HepG2 (cell line): ENCODE measurements at regions not wholly inside any gene's neighbourhood (a gene's known extent, or its start where the extent isn't known, plus 50 kb on each side); places are given as distances from the start of the nearest gene placed in this dataset.

ENCODE experiments used
- CBX5 ChIP-seq: sonication (generic); formaldehyde crosslinking; IDR thresholded peaks from 2 replicates; pipeline ENCODE4 v1.4.0; 2020; ENCODE audit warnings: missing genetic modification reagents, borderline replicate concordance
- CEBPB ChIP-seq: IDR thresholded peaks from 2 replicates; pipeline ENCODE4 v1.6.1; 2011; ENCODE audit warnings: low read depth, low read length, improper control_type of control experiment, borderline replicate concordance
- ELF1 ChIP-seq: sonication (generic); formaldehyde crosslinking; IDR thresholded peaks from 2 replicates; pipeline ENCODE4 v1.4.0; 2020; ENCODE audit warnings: missing genetic modification reagents
- ELF3 ChIP-seq: IDR thresholded peaks from 2 replicates; pipeline ENCODE4 v1.6.1; 2016; ENCODE audit warnings: missing genetic modification reagents, missing compliant biosample characterization
- FOXA1 ChIP-seq, 2 experiments: fragments of 450-650 bp in 1 of 2; sonication (generic) in 1 of 2; formaldehyde crosslinking in 1 of 2; IDR thresholded peaks; 2 replicates each; pipeline versions ENCODE4 v1.4.0 to v1.6.1; 2016 to 2020; ENCODE audit warnings: missing genetic modification reagents in 1 of 2
- FOXK1 ChIP-seq: sonication (generic); formaldehyde crosslinking; IDR thresholded peaks from 2 replicates; pipeline ENCODE4 v1.4.0; 2020; ENCODE audit warnings: low read depth, missing genetic modification reagents, borderline replicate concordance
- FOXP1 ChIP-seq, 2 experiments: fragments of 450-650 bp in 1 of 2; IDR thresholded peaks; 2 replicates each; pipeline ENCODE4 v1.6.1; 2017 to 2018; ENCODE audit warnings: antibody characterized with exemption in 1 of 2
- GATAD1 ChIP-seq: IDR thresholded peaks from 2 replicates; pipeline ENCODE4 v1.6.1; 2016; ENCODE audit warnings: missing genetic modification reagents, missing compliant biosample characterization
- KAT8 ChIP-seq: IDR thresholded peaks from 2 replicates; pipeline ENCODE4 v1.6.1; 2016; ENCODE audit warnings: missing genetic modification reagents, missing compliant biosample characterization
- KLF12 ChIP-seq: sonication (generic); formaldehyde crosslinking; IDR thresholded peaks from 2 replicates; pipeline ENCODE4 v1.4.0; 2020; ENCODE audit warnings: missing genetic modification reagents, borderline replicate concordance
- KLF16 ChIP-seq, 2 experiments: sonication (generic) in 1 of 2; formaldehyde crosslinking in 1 of 2; IDR thresholded peaks; 2 replicates each; pipeline versions ENCODE4 v1.6.1 to v1.8.0; 2016 to 2023; ENCODE audit warnings: missing genetic modification reagents in 2 of 2, missing compliant biosample characterization in 1 of 2
- MIXL1 ChIP-seq: IDR thresholded peaks from 2 replicates; pipeline ENCODE4 v1.6.1; 2016
- MYC ChIP-seq: sonication (generic); formaldehyde crosslinking; IDR thresholded peaks from 2 replicates; pipeline ENCODE4 v1.9.0; 2021; ENCODE audit warnings: missing genetic modification reagents, borderline replicate concordance
- NFKBIZ ChIP-seq: IDR thresholded peaks from 2 replicates; pipeline ENCODE4 v1.6.1; 2018; ENCODE audit warnings: missing genetic modification reagents, missing compliant biosample characterization
- PRPF4 ChIP-seq: fragments of 200-400 bp; formaldehyde crosslinking; IDR thresholded peaks from 2 replicates; pipeline ENCODE4 v1.6.1; 2016; ENCODE audit warnings: low read length, low read depth; ENCODE audit not compliant: poor library complexity, severe bottlenecking
- SMC3 ChIP-seq: IDR thresholded peaks from 2 replicates; pipeline ENCODE4 v1.6.1; 2011; ENCODE audit warnings: low read length, improper control_type of control experiment
- TAF1 ChIP-seq: sonication (generic); formaldehyde crosslinking; IDR thresholded peaks from 2 replicates; pipeline ENCODE4 v1.4.0; 2020; ENCODE audit warnings: missing genetic modification reagents
- ZBTB20 ChIP-seq: sonication (generic); formaldehyde crosslinking; IDR thresholded peaks from 2 replicates; pipeline ENCODE4 v1.8.1; 2023; ENCODE audit warnings: missing genetic modification reagents, low read depth, mild to moderate bottlenecking, borderline replicate concordance
- ZFP36 ChIP-seq: fragments of 150-350 bp; IDR thresholded peaks from 2 replicates; pipeline ENCODE4 v1.6.1; 2018; ENCODE audit warnings: borderline replicate concordance, low read length, low read depth; ENCODE audit not compliant: partially characterized antibody
- ZFP36L1 ChIP-seq: sonication (generic); formaldehyde crosslinking; IDR thresholded peaks from 2 replicates; pipeline ENCODE4 v1.8.0; 2022; ENCODE audit warnings: mild to moderate bottlenecking, missing genetic modification reagents, moderate library complexity
- ZNF335 ChIP-seq: sonication (generic); formaldehyde crosslinking; IDR thresholded peaks from 2 replicates; pipeline ENCODE4 v1.4.0; 2020; ENCODE audit warnings: missing genetic modification reagents
- ZNF367 ChIP-seq: sonication (generic); formaldehyde crosslinking; IDR thresholded peaks from 2 replicates; pipeline ENCODE4 v1.4.0; 2020; ENCODE audit warnings: missing genetic modification reagents, borderline replicate concordance
- ZNF543 ChIP-seq: sonication (generic); formaldehyde crosslinking; IDR thresholded peaks from 2 replicates; pipeline ENCODE4 v1.4.0; 2020; ENCODE audit warnings: mild to moderate bottlenecking, missing genetic modification reagents
- ZNF772 ChIP-seq: sonication (generic); formaldehyde crosslinking; IDR thresholded peaks from 2 replicates; pipeline ENCODE4 v1.5.0; 2020; ENCODE audit warnings: mild to moderate bottlenecking, missing genetic modification reagents
- TF ChIP-seq, protein P1 (sequence below): IDR thresholded peaks from 2 replicates; pipeline ENCODE4 v1.6.1; 2016
- TF ChIP-seq, protein P2 (sequence below): IDR thresholded peaks from 2 replicates; pipeline ENCODE4 v1.6.1; 2016; ENCODE audit warnings: low read depth, missing genetic modification reagents, missing compliant biosample characterization

DNA sequence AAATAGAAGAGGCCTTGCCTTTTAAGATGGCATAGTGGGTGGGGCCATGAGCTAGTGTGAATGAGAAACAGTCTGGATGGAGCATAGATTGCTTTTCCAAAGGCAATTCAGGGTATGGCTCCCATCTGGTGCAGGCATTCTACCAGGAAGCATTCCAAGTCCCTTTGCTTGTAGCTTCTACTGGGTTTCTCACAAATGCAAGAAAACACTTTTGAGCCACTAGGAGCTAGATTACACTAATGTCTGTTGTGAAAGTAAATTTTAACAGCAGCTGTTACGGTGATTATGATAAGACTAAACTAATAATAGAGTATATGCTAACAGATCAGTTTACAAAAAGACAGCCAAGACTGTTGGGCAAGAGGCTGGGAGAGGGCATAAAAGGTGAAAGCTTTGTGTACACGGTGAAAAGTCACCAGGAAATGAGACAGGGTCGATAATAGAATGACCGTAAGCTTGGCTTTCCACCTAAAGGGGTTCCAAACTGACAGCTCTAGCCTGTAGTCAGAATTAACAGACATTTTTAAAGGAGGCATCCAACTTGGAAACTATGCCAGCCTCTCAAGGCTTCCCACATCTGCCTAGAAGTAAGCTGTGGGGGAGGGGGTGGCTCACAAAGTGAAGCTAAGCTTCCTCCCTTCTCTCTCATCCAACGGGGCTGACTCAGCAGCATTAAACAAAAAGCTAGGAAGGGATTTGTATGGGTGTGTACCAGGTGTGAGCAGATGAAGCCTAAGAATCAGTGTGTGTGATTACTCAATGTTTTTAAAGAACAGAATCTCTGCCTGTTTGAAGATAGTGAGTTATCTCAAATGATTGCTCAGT is 61.1 kb upstream of the GPD1L start (continued):
- TF ChIP-seq FOXP1 (IDR thresholded peaks at IDR 0.05) (no peak), FOXP1 (CRISPR knock-in tag; IDR thresholded peaks at IDR 0.05) (peak; percentile 88), ZFP36 (no peak), TAF1 (CRISPR knock-in tag) (no peak), NFKBIZ (CRISPR knock-in tag) (peak; percentile 87; the same call in 1 of the 2 replicates), CBX5 (peak; percentile 44; the same call in 1 of the 2 replicates), ZNF335 (CRISPR knock-in tag) (0 out of 2 replicates have a peak, but pooled peaks have one; percentile 31), ZFP36L1 (CRISPR knock-in tag) (0 out of 2 replicates have a peak, but pooled peaks have one; percentile 50), PRPF4 (no peak), FOXK1 (CRISPR knock-in tag) (peak; percentile 93; the same call in 1 of the 2 replicates), KLF12 (CRISPR knock-in tag) (no peak), SMC3 (peak; percentile 30; the same call in 1 of the 2 replicates), FOXA1 (IDR thresholded peaks at IDR 0.05) (no peak), FOXA1 (CRISPR knock-in tag; IDR thresholded peaks at IDR 0.05) (peak; percentile 97), CEBPB (peak; percentile 93), MYC (CRISPR knock-in tag) (peak; percentile 28; the same call in 1 of the 2 replicates), ZNF772 (CRISPR knock-in tag) (peak; percentile 70; the same call in 1 of the 2 replicates), MIXL1 (CRISPR knock-in tag) (peak; percentile 98), KLF16 (CRISPR knock-in tag; IDR thresholded peaks at IDR 0.05) (peak in 1 of 2 experiments; percentile 88; a peak in 2 of 4 replicates), ZNF367 (CRISPR knock-in tag) (no peak), KAT8 (CRISPR knock-in tag) (peak; percentile 54; the same call in 1 of the 2 replicates), ELF3 (CRISPR knock-in tag) (peak; percentile 98), GATAD1 (CRISPR knock-in tag) (peak; percentile 65; the same call in 1 of the 2 replicates), ELF1 (CRISPR knock-in tag) (peak; percentile 60), ZBTB20 (peak; percentile 44; the same call in 1 of the 2 replicates), ZNF543 (0 out of 2 replicates have a peak, but pooled peaks have one; percentile 26)
- TF ChIP-seq, protein P1, sequence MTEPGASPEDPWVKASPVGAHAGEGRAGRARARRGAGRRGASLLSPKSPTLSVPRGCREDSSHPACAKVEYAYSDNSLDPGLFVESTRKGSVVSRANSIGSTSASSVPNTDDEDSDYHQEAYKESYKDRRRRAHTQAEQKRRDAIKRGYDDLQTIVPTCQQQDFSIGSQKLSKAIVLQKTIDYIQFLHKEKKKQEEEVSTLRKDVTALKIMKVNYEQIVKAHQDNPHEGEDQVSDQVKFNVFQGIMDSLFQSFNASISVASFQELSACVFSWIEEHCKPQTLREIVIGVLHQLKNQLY (CRISPR knock-in tag) = peak; percentile 39; the same call in 1 of the 2 replicates
- TF ChIP-seq, protein P2, sequence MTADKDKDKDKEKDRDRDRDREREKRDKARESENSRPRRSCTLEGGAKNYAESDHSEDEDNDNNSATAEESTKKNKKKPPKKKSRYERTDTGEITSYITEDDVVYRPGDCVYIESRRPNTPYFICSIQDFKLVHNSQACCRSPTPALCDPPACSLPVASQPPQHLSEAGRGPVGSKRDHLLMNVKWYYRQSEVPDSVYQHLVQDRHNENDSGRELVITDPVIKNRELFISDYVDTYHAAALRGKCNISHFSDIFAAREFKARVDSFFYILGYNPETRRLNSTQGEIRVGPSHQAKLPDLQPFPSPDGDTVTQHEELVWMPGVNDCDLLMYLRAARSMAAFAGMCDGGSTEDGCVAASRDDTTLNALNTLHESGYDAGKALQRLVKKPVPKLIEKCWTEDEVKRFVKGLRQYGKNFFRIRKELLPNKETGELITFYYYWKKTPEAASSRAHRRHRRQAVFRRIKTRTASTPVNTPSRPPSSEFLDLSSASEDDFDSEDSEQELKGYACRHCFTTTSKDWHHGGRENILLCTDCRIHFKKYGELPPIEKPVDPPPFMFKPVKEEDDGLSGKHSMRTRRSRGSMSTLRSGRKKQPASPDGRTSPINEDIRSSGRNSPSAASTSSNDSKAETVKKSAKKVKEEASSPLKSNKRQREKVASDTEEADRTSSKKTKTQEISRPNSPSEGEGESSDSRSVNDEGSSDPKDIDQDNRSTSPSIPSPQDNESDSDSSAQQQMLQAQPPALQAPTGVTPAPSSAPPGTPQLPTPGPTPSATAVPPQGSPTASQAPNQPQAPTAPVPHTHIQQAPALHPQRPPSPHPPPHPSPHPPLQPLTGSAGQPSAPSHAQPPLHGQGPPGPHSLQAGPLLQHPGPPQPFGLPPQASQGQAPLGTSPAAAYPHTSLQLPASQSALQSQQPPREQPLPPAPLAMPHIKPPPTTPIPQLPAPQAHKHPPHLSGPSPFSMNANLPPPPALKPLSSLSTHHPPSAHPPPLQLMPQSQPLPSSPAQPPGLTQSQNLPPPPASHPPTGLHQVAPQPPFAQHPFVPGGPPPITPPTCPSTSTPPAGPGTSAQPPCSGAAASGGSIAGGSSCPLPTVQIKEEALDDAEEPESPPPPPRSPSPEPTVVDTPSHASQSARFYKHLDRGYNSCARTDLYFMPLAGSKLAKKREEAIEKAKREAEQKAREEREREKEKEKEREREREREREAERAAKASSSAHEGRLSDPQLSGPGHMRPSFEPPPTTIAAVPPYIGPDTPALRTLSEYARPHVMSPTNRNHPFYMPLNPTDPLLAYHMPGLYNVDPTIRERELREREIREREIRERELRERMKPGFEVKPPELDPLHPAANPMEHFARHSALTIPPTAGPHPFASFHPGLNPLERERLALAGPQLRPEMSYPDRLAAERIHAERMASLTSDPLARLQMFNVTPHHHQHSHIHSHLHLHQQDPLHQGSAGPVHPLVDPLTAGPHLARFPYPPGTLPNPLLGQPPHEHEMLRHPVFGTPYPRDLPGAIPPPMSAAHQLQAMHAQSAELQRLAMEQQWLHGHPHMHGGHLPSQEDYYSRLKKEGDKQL (CRISPR knock-in tag) = peak; percentile 99
